Endodermal cell (in vitro differentiated cells): ENCODE measurements at regions not wholly inside any gene's neighbourhood (a gene's known extent, or its start where the extent isn't known, plus 50 kb on each side); places are given as distances from the start of the nearest gene placed in this dataset.

Experiments
- DNase-seq: peaks from one replicate; pipeline ENCODE4 v3.0.0-alpha.2; 2017
- H3K27ac ChIP-seq: 2 replicates; pipeline ENCODE4 v1.5.1; 2013; ENCODE audit warnings: mild to moderate bottlenecking, low read depth, low read length, moderate library complexity
- H3K27me3 ChIP-seq: 2 replicates; pipeline ENCODE4 v1.6.1; 2013; ENCODE audit warnings: mild to moderate bottlenecking, low read length, moderate library complexity; ENCODE audit not compliant: insufficient read depth, control insufficient read depth, poor library complexity, severe bottlenecking
- H3K36me3 ChIP-seq: 2 replicates; pipeline ENCODE4 v1.7.0; 2013; ENCODE audit warnings: mild to moderate bottlenecking, low read length, moderate library complexity; ENCODE audit not compliant: control insufficient read depth, insufficient read depth
- H3K4me1 ChIP-seq: one replicate; pipeline ENCODE4 v1.7.0; 2013; ENCODE audit warnings: low read length; ENCODE audit not compliant: control insufficient read depth, insufficient read depth
- H3K4me3 ChIP-seq: 2 replicates; pipeline ENCODE4 v1.5.1; 2013; ENCODE audit warnings: mild to moderate bottlenecking, low read length, moderate library complexity
- H3K9ac ChIP-seq: 2 replicates; pipeline ENCODE4 v1.6.1; 2013; ENCODE audit warnings: mild to moderate bottlenecking, low read length, moderate library complexity; ENCODE audit not compliant: poor library complexity, severe bottlenecking; ENCODE audit errors: extremely low read depth
- H3K9me3 ChIP-seq: 2 replicates; pipeline ENCODE4 v1.6.1; 2013; ENCODE audit warnings: mild to moderate bottlenecking, low read length, moderate library complexity; ENCODE audit not compliant: control insufficient read depth
- H3K27ac Mint-ChIP-seq: 2 replicates; pipeline ENCODE4 v1.8.0; 2020; ENCODE audit warnings: mixed read lengths
- H3K27me3 Mint-ChIP-seq: 2 replicates; pipeline ENCODE4 v1.8.0; 2021; ENCODE audit warnings: mild to moderate bottlenecking, mixed read lengths; ENCODE audit not compliant: insufficient read depth
- H3K36me3 Mint-ChIP-seq: 2 replicates; pipeline ENCODE4 v1.8.0; 2020; ENCODE audit warnings: low read depth, mixed read lengths
- H3K4me1 Mint-ChIP-seq: 2 replicates; pipeline ENCODE4 v1.8.0; 2020; ENCODE audit warnings: mixed read lengths
- H3K4me3 Mint-ChIP-seq: 2 replicates; pipeline ENCODE4 v1.8.0; 2020; ENCODE audit warnings: mild to moderate bottlenecking, moderate library complexity, mixed read lengths
- H3K9me3 Mint-ChIP-seq: 2 replicates; pipeline ENCODE4 v1.8.0; 2020; ENCODE audit warnings: mild to moderate bottlenecking, mixed read lengths
- WGBS, 2 experiments: methylation state at CpG; one replicate each; pipeline versions ENCODE4 v1.1.5 to v1.1.7; 2013; ENCODE audit warnings: missing lambda C conversion rate in 2 of 2, mixed read lengths in 1 of 2; ENCODE audit not compliant: insufficient coverage in 1 of 2, insufficient read length in 1 of 2; 5-methylcytosine and 5-hydroxymethylcytosine counted together
- TF ChIP-seq, protein P1 (sequence below): fragments of 200-600 bp; sonication (generic); conservative IDR thresholded peaks from 2 replicates; pipeline ENCODE4 v1.5.0; 2021; ENCODE audit warnings: antibody characterized with exemption, mild to moderate bottlenecking

DNA sequence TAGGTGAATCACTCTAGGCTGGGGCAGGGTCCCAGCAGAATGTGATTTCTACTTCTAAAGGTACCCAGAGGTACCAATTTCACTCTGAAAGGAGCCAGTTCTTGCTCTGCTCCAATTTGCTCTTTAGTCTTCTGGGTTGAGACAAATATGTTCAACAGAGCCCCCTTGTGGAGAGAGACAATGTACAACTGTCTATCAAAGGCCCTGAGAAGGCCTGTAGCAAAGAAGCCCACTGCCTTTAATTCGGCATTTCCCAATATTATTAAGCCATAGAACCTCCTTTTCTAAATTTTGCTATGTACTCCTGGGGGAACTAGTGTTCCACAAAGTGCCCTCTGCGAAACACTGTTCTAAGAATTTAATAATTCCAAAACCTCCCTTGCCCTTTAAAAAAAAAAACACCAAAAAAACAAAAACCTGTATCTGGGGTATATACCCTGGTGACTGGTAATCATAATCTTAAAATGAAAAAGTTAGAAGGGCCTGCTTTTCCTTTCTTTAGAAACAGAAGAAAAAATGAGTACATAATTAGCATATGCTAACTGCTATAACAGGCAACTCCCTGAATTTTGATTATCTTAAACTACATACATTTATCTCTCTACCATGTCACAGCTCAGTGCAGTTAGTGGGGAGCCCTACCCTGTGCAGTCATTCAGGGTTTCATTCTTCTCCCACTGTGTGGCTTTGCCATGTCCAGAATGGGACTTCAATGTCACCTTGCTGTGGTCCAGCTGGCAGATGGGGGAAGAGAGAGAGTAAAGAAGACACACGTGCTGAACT, 160.9 kb upstream of the BMPER start:
- Mint-ChIP-seq H3K4me1 (peaks cover 8% of the 10 kb centered on the region), H3K27me3 (no peaks in the 10 kb centered on the region), H3K4me3 (no peak overlapping the region), H3K36me3 (no peaks in the 10 kb centered on the region), H3K9me3 (peaks cover under 1% of the 10 kb centered on the region), H3K27ac (no peak overlapping the region)
- no peaks in the 10 kb centered on the region for H3K27me3 ChIP-seq
- TF ChIP-seq, protein P1, sequence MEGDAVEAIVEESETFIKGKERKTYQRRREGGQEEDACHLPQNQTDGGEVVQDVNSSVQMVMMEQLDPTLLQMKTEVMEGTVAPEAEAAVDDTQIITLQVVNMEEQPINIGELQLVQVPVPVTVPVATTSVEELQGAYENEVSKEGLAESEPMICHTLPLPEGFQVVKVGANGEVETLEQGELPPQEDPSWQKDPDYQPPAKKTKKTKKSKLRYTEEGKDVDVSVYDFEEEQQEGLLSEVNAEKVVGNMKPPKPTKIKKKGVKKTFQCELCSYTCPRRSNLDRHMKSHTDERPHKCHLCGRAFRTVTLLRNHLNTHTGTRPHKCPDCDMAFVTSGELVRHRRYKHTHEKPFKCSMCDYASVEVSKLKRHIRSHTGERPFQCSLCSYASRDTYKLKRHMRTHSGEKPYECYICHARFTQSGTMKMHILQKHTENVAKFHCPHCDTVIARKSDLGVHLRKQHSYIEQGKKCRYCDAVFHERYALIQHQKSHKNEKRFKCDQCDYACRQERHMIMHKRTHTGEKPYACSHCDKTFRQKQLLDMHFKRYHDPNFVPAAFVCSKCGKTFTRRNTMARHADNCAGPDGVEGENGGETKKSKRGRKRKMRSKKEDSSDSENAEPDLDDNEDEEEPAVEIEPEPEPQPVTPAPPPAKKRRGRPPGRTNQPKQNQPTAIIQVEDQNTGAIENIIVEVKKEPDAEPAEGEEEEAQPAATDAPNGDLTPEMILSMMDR: peak; percentile 72
- no peak for DNase-seq
- WGBS, 2 experiments: 79 to 83% methylated on average over 1 to 3 of the region's 3 CpGs
- no peaks in the 10 kb centered on the region for H3K9me3 ChIP-seq
- no peak overlapping the region for H3K4me3 ChIP-seq
- H3K27ac ChIP-seq: no peak overlapping the region
- H3K4me1 ChIP-seq: no peaks in the 10 kb centered on the region
- H3K36me3 ChIP-seq: no peaks in the 10 kb centered on the region
- H3K9ac ChIP-seq: no peak overlapping the region

- Mint-ChIP-seq H3K9me3 (peaks cover 4% of the 10 kb centered on the region), H3K27ac (no peak overlapping the region)
These were observed 159.4 kb upstream of the BMPER start for GRCh38 chr7:33745934-33746333.

GRCh38 chr7:33748793-33749192, 156.5 kb upstream of the BMPER start:
- no peak for DNase-seq
- Histone ChIP-seq H3K27ac (no peak overlapping the region), H3K9me3 (no peaks in the 10 kb centered on the region), H3K4me3 (no peak overlapping the region), H3K4me1 (peaks cover 5% of the 10 kb centered on the region), H3K9ac (no peak overlapping the region), H3K36me3 (no peaks in the 10 kb centered on the region), H3K27me3 (no peaks in the 10 kb centered on the region)
- 85% methylated on average over 7 of the region's 7 CpGs; no CpG with 5 or more reads in 1 of the 2 experiments for WGBS, 2 experiments
- Mint-ChIP-seq H3K36me3 (peaks cover 2% of the 10 kb centered on the region), H3K9me3 (peaks cover 4% of the 10 kb centered on the region), H3K4me3 (no peak overlapping the region), H3K27ac (peak overlapping the region; percentile 5), H3K4me1 (peaks cover 23% of the 10 kb centered on the region), H3K27me3 (no peaks in the 10 kb centered on the region)
- TF ChIP-seq, protein P1: no peak

More at GRCh38 chr7:33745934-33746333, 159.4 kb upstream of the BMPER start:
- no peak for DNase-seq
- no peaks in the 10 kb centered on the region for H3K27me3 Mint-ChIP-seq
- H3K4me3 ChIP-seq: no peak overlapping the region
- TF ChIP-seq, protein P1: no peak
- H3K27ac ChIP-seq: no peak overlapping the region
- H3K4me1 Mint-ChIP-seq: peaks cover 13% of the 10 kb centered on the region
- H3K4me1 ChIP-seq: peaks cover under 1% of the 10 kb centered on the region
- no peak overlapping the region for H3K9ac ChIP-seq
- 59% methylated on average over 3 of the region's 3 CpGs; no CpG with 5 or more reads in 1 of the 2 experiments for WGBS, 2 experiments
- H3K4me3 Mint-ChIP-seq: no peak overlapping the region
- no peaks in the 10 kb centered on the region for H3K27me3 ChIP-seq
- H3K36me3 Mint-ChIP-seq: peaks cover 2% of the 10 kb centered on the region
- no peaks in the 10 kb centered on the region for H3K9me3 ChIP-seq
- H3K36me3 ChIP-seq: no peaks in the 10 kb centered on the region
